Lung (tissue), 11 donors: ENCODE measurements at regions not wholly inside any gene's neighbourhood (a gene's known extent, or its start where the extent isn't known, plus 50 kb on each side); places are given as distances from the start of the nearest gene placed in this dataset.
A peak's percentile ranks its signal among the peaks of the same experiment; 100 is the strongest.

ENCODE experiments used
- ATAC-seq: fragments of 200-7000 bp; cut with Tn5 transposase; one replicate; pipeline ENCODE4 v1.9.1; 2020; ENCODE audit warnings: moderate number of reproducible peaks; ENCODE audit not compliant: insufficient read depth, low FRiP score
- DNase-seq, 3 donors: peaks; one replicate each; pipeline ENCODE4 v3.0.0-alpha.2; 2013 to 2017
- H3K27ac ChIP-seq, 2 donors: one replicate each; pipeline ENCODE4 v1.5.1; 2013; ENCODE audit warnings: mild to moderate bottlenecking in 2 of 2, moderate library complexity in 2 of 2, control low read depth in 1 of 2, inconsistent platforms in 1 of 2, low read depth in 1 of 2, low read length in 1 of 2
- H3K27me3 ChIP-seq, 3 donors: one replicate each; pipeline ENCODE4 v1.5.1; 2013; ENCODE audit warnings: low read length in 2 of 3; ENCODE audit not compliant: control insufficient read depth in 3 of 3, insufficient read depth in 3 of 3
- H3K36me3 ChIP-seq, 4 donors: one replicate each; pipeline ENCODE4 v1.5.1; 2013; ENCODE audit warnings: low read length in 4 of 4, mild to moderate bottlenecking in 1 of 4, moderate library complexity in 1 of 4; ENCODE audit not compliant: control insufficient read depth in 4 of 4, insufficient read depth in 4 of 4
- H3K4me1 ChIP-seq, 5 donors: one replicate each; pipeline ENCODE4 v1.5.1; 2013; ENCODE audit warnings: low read length in 5 of 5, mild to moderate bottlenecking in 2 of 5, moderate library complexity in 1 of 5; ENCODE audit not compliant: control insufficient read depth in 5 of 5, insufficient read depth in 5 of 5
- H3K4me3 ChIP-seq: one replicate; pipeline ENCODE4 v1.5.1; 2013; ENCODE audit warnings: mild to moderate bottlenecking, control low read depth, moderate library complexity
- H3K9ac ChIP-seq, 2 donors: one replicate each; pipeline ENCODE4 v1.5.1; 2013; ENCODE audit warnings: low read length in 2 of 2, control low read depth in 1 of 2; ENCODE audit not compliant: insufficient read depth in 1 of 2
- H3K9me3 ChIP-seq, 4 donors: one replicate each; pipeline ENCODE4 v1.5.1; 2013; ENCODE audit warnings: low read length in 3 of 4, mild to moderate bottlenecking in 1 of 4, moderate library complexity in 1 of 4; ENCODE audit not compliant: control insufficient read depth in 4 of 4, insufficient read depth in 3 of 4
- WGBS, 2 donors: extraction: QIAGEN DNeasy Blood & Tissue Kit; methylation state at CpG; one replicate each; pipeline ENCODE4 v1.1.7; 2013; 5-methylcytosine and 5-hydroxymethylcytosine counted together
- TF ChIP-seq, protein P1 (sequence below): IDR thresholded peaks from 2 replicates; pipeline ENCODE4 v1.5.1; 2012; ENCODE audit warnings: mild to moderate bottlenecking; ENCODE audit errors: control extremely low read depth, extremely low read depth
- donor health status: control.
- donor health status: control.
- donor health status: Bipolar disorder and iron deficiency.
- donor health status: healthy.
- donor health status: DM: yes; HTN: yes; CAD: no.

DNA sequence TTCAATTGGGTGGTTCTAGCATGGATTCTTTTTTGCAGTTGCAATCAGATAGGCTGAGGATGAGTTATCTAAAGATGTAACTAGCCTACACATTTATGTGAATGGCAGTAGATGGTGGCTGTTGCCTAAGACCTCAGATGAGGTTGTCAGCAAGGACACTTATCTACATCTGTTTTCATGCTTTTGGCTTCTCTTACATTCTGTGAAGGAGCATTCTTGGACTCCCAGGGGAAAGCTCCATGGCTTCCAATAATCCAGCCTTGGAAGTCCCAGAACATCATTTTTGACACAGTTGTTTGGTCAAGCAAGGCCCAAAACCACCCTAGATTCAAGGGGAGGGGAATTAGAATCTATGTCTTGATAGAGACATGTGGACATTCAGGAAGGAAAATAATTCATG is 332.2 kb upstream of the RBMS3 start:
- TF ChIP-seq, protein P1, sequence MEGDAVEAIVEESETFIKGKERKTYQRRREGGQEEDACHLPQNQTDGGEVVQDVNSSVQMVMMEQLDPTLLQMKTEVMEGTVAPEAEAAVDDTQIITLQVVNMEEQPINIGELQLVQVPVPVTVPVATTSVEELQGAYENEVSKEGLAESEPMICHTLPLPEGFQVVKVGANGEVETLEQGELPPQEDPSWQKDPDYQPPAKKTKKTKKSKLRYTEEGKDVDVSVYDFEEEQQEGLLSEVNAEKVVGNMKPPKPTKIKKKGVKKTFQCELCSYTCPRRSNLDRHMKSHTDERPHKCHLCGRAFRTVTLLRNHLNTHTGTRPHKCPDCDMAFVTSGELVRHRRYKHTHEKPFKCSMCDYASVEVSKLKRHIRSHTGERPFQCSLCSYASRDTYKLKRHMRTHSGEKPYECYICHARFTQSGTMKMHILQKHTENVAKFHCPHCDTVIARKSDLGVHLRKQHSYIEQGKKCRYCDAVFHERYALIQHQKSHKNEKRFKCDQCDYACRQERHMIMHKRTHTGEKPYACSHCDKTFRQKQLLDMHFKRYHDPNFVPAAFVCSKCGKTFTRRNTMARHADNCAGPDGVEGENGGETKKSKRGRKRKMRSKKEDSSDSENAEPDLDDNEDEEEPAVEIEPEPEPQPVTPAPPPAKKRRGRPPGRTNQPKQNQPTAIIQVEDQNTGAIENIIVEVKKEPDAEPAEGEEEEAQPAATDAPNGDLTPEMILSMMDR, result no peak
- Histone ChIP-seq H3K9ac (no peak overlapping the region), H3K27me3 (no peaks in the 10 kb centered on the region), H3K4me3 (no peak overlapping the region), H3K36me3 (no peaks in the 10 kb centered on the region), H3K4me1 (no peaks in the 10 kb centered on the region), H3K27ac (no peak overlapping the region), H3K9me3 (no peaks in the 10 kb centered on the region)
- DNase-seq (no peak), ATAC-seq (no peak)

DNA sequence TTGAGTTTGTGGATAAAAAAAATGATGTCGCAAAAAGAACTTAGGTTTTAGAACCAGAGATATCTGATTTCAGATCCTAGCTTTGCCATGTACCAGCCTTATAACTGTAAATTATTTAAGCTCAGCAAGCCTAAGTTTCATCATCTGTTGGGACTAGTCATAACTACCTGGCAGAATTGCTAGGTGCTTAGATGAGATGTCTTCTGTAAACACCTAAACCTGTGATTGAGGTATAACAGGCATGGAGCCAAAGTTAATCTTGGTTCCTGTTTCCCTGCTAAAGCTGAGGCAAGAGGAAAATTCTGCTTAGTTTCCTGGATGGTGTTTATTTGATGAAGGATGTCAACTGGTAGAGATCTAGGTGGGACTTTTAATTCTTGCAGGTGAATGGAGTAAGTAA is 331.3 kb upstream of the RBMS3 start:
- DNase-seq (peak in 1 of 3 donors; percentile 16), ATAC-seq (no peak)
- Histone ChIP-seq H3K36me3 (no peaks in the 10 kb centered on the region), H3K4me3 (no peak overlapping the region), H3K9ac (no peak overlapping the region), H3K9me3 (no peaks in the 10 kb centered on the region), H3K27ac (no peak overlapping the region), H3K4me1 (no peaks in the 10 kb centered on the region), H3K27me3 (no peaks in the 10 kb centered on the region)
- TF ChIP-seq, protein P1, result no peak
- WGBS, 2 donors, result 94 to 95% methylated on average over 1 of the region's 1 CpG

DNA sequence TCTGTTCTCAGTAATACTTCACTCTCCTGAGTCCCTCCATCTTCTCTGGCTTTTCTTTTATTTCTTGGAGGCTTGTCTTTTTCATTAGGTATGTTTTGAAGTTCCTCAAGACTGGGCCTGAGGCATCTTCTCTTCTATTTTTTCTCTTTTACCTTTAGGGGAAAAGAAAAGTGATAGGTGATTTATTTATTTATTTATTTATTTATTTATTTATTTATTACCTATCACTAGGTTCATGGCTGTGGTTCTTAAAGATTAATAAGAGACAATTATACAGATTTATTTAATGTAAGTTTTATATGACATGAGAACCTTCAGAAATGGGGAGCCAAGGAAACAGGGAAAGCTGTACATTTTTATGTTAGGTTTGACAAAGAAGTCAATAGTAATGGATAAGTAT is 330.3 kb upstream of the RBMS3 start:
- Histone ChIP-seq H3K36me3 (no peaks in the 10 kb centered on the region), H3K4me3 (no peak overlapping the region), H3K4me1 (no peaks in the 10 kb centered on the region), H3K9me3 (peaks cover 0 to 2% (median 0%) of the 10 kb centered on the region in 4 donors), H3K9ac (no peak overlapping the region), H3K27me3 (no peaks in the 10 kb centered on the region), H3K27ac (no peak overlapping the region)
- DNase-seq (no peak), ATAC-seq (no peak)
- TF ChIP-seq, protein P1, result no peak

GRCh38 chr3:28951772-28952556 is 328.9 kb upstream of the RBMS3 start:
- Histone ChIP-seq H3K36me3 (no peaks in the 10 kb centered on the region), H3K9me3 (peaks cover 0 to 2% (median 0%) of the 10 kb centered on the region in 4 donors), H3K4me3 (no peak overlapping the region), H3K27ac (no peak overlapping the region), H3K27me3 (no peaks in the 10 kb centered on the region), H3K4me1 (no peaks in the 10 kb centered on the region), H3K9ac (no peak overlapping the region)
- ATAC-seq (no peak), DNase-seq (no peak)
- 68 to 71% methylated on average over 4 of the region's 4 CpGs for WGBS, 2 donors
- TF ChIP-seq, protein P1, result no peak
